22Rv1 (cell line): ENCODE measurements at regions not wholly inside any gene's neighbourhood (a gene's known extent, or its start where the extent isn't known, plus 50 kb on each side); places are given as distances from the start of the nearest gene placed in this dataset.

Source experiments
- CTCF ChIP-seq: fragments of 450-650 bp; IDR thresholded peaks from 2 replicates; pipeline ENCODE4 v1.5.1; 2017; ENCODE audit warnings: mild to moderate bottlenecking
- ZFX ChIP-seq: fragments of 450-650 bp; IDR thresholded peaks from 2 replicates; pipeline ENCODE4 v1.6.1; 2017; ENCODE audit warnings: antibody characterized with exemption, borderline replicate concordance

GRCh38 chr2:19554520-19554919 is 196.1 kb upstream of the OSR1 start:
- no peak for TF ChIP-seq CTCF
- TF ChIP-seq ZFX: no peak
